ENCODE measurements at regions not wholly inside any gene's neighbourhood (a gene's known extent, or its start where the extent isn't known, plus 50 kb on each side); places are given as distances from the start of the nearest gene placed in this dataset.

GRCh38 chr11:80457823-80458222 lies 1017.0 kb upstream of the TENM4 start:
- no peak overlapping the region for H3K4me3 Mint-ChIP-seq (ENCODE audit: unreplicated experiment)
- ChIA-PET CTCF (no interaction called here), POLR2A (no interaction called here)
- H3K27me3 Mint-ChIP-seq (ENCODE audit: insufficient read depth, unreplicated experiment): no peaks in the 10 kb centered on the region
- no peak for DNase-seq (ENCODE audit: unreplicated experiment)
- no TSS peak for BruUV-seq (replicated peaks)
- H3K27ac Mint-ChIP-seq (ENCODE audit: low read depth, unreplicated experiment): no peak overlapping the region
- no peaks in the 10 kb centered on the region for H3K36me3 Mint-ChIP-seq (ENCODE audit: insufficient read depth, unreplicated experiment)
- H3K9me3 Mint-ChIP-seq (ENCODE audit: unreplicated experiment): no peaks in the 10 kb centered on the region
- H3K4me1 Mint-ChIP-seq (ENCODE audit: insufficient read depth, unreplicated experiment): peaks cover 5% of the 10 kb centered on the region
- TF ChIP-seq, protein P1, sequence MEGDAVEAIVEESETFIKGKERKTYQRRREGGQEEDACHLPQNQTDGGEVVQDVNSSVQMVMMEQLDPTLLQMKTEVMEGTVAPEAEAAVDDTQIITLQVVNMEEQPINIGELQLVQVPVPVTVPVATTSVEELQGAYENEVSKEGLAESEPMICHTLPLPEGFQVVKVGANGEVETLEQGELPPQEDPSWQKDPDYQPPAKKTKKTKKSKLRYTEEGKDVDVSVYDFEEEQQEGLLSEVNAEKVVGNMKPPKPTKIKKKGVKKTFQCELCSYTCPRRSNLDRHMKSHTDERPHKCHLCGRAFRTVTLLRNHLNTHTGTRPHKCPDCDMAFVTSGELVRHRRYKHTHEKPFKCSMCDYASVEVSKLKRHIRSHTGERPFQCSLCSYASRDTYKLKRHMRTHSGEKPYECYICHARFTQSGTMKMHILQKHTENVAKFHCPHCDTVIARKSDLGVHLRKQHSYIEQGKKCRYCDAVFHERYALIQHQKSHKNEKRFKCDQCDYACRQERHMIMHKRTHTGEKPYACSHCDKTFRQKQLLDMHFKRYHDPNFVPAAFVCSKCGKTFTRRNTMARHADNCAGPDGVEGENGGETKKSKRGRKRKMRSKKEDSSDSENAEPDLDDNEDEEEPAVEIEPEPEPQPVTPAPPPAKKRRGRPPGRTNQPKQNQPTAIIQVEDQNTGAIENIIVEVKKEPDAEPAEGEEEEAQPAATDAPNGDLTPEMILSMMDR (IDR thresholded peaks at IDR 0.05; ENCODE audit: unreplicated experiment): no peak
- intact Hi-C loops (cut with micrococcal nuclease): no loop called here

GRCh38 chr11:80455818-80456217 lies 1015.0 kb upstream of the TENM4 start:
- Mint-ChIP-seq H3K9me3 (ENCODE audit: unreplicated experiment) (no peaks in the 10 kb centered on the region), H3K36me3 (ENCODE audit: insufficient read depth, unreplicated experiment) (no peaks in the 10 kb centered on the region), H3K27ac (ENCODE audit: low read depth, unreplicated experiment) (no peak overlapping the region), H3K27me3 (ENCODE audit: insufficient read depth, unreplicated experiment) (no peaks in the 10 kb centered on the region), H3K4me1 (ENCODE audit: insufficient read depth, unreplicated experiment) (no peaks in the 10 kb centered on the region), H3K4me3 (ENCODE audit: unreplicated experiment) (no peak overlapping the region)
- BruUV-seq (replicated peaks): no TSS peak
- no peak for DNase-seq (ENCODE audit: unreplicated experiment)
- POLR2A ChIA-PET: no interaction called here
- CTCF ChIA-PET: no interaction called here
- TF ChIP-seq, protein P1 (IDR thresholded peaks at IDR 0.05; ENCODE audit: unreplicated experiment): no peak
- intact Hi-C loops (cut with micrococcal nuclease): no loop called here

GRCh38 chr11:80451105-80451504 lies 1010.3 kb upstream of the TENM4 start:
- CTCF ChIA-PET: no interaction called here
- intact Hi-C loops (cut with micrococcal nuclease): no loop called here
- POLR2A ChIA-PET: no interaction called here
- H3K4me1 Mint-ChIP-seq (ENCODE audit: insufficient read depth, unreplicated experiment): no peaks in the 10 kb centered on the region
- H3K27me3 Mint-ChIP-seq (ENCODE audit: insufficient read depth, unreplicated experiment): no peaks in the 10 kb centered on the region
- no peak for DNase-seq (ENCODE audit: unreplicated experiment)
- BruUV-seq (replicated peaks): no TSS peak
- TF ChIP-seq, protein P1 (IDR thresholded peaks at IDR 0.05; ENCODE audit: unreplicated experiment): no peak
- H3K27ac Mint-ChIP-seq (ENCODE audit: low read depth, unreplicated experiment): no peak overlapping the region
- H3K36me3 Mint-ChIP-seq (ENCODE audit: insufficient read depth, unreplicated experiment): no peaks in the 10 kb centered on the region
- H3K4me3 Mint-ChIP-seq (ENCODE audit: unreplicated experiment): no peak overlapping the region
- H3K9me3 Mint-ChIP-seq (ENCODE audit: unreplicated experiment): peaks cover 7% of the 10 kb centered on the region

- POLR2A ChIA-PET: no interaction called here
- intact Hi-C loops (cut with micrococcal nuclease): no loop called here
- H3K36me3 Mint-ChIP-seq (ENCODE audit: insufficient read depth, unreplicated experiment): no peaks in the 10 kb centered on the region
- no peaks in the 10 kb centered on the region for H3K4me1 Mint-ChIP-seq (ENCODE audit: insufficient read depth, unreplicated experiment)
- CTCF ChIA-PET: interaction anchor here (0.5 kb wide), 1 partner anchor 32 kb away, joined by 3 read pairs; no protein-coding TSS in a partner anchor
- H3K9me3 Mint-ChIP-seq (ENCODE audit: unreplicated experiment): peaks cover 7% of the 10 kb centered on the region
- TF ChIP-seq, protein P1 (IDR thresholded peaks at IDR 0.05; ENCODE audit: unreplicated experiment): no peak
- no peak for DNase-seq (ENCODE audit: unreplicated experiment)
- BruUV-seq (replicated peaks): no TSS peak
- H3K4me3 Mint-ChIP-seq (ENCODE audit: unreplicated experiment): no peak overlapping the region
- no peak overlapping the region for H3K27ac Mint-ChIP-seq (ENCODE audit: low read depth, unreplicated experiment)
- no peaks in the 10 kb centered on the region for H3K27me3 Mint-ChIP-seq (ENCODE audit: insufficient read depth, unreplicated experiment)
Measured at GRCh38 chr11:80448709-80449108, 1007.9 kb upstream of the TENM4 start.

Measured in MCF 10A (cell line).